Nephron (organoid): ENCODE measurements at regions not wholly inside any gene's neighbourhood (a gene's known extent, or its start where the extent isn't known, plus 50 kb on each side); places are given as distances from the start of the nearest gene placed in this dataset.

Source experiments
- H3K27ac Mint-ChIP-seq, 3 experiments: 2 replicates each; pipeline ENCODE4 v1.8.0; 2020; ENCODE audit warnings: mixed read lengths in 3 of 3, mild to moderate bottlenecking in 2 of 3, moderate library complexity in 1 of 3
- H3K27me3 Mint-ChIP-seq: 2 replicates; pipeline ENCODE4 v1.8.0; 2021; ENCODE audit warnings: low read depth, mild to moderate bottlenecking, moderate library complexity, mixed read lengths
- H3K36me3 Mint-ChIP-seq: 2 replicates; pipeline ENCODE4 v1.8.0; 2020; ENCODE audit warnings: low read depth, mixed read lengths
- H3K4me1 Mint-ChIP-seq: 2 replicates; pipeline ENCODE4 v1.8.0; 2020; ENCODE audit warnings: mixed read lengths
- H3K4me3 Mint-ChIP-seq, 3 experiments: 2 replicates each; pipeline ENCODE4 v1.8.0; 2020; ENCODE audit warnings: mild to moderate bottlenecking in 3 of 3, mixed read lengths in 3 of 3, moderate library complexity in 2 of 3
- H3K9me3 Mint-ChIP-seq: 2 replicates; pipeline ENCODE4 v1.8.0; 2020; ENCODE audit warnings: mixed read lengths
- TF ChIP-seq, protein P1 (sequence below), 3 experiments: fragments of 200-600 bp; sonication (generic); IDR thresholded peaks; one replicate each; pipeline ENCODE4 v1.5.0; 2021; ENCODE audit warnings: antibody characterized with exemption in 3 of 3; ENCODE audit not compliant: unreplicated experiment in 3 of 3

DNA sequence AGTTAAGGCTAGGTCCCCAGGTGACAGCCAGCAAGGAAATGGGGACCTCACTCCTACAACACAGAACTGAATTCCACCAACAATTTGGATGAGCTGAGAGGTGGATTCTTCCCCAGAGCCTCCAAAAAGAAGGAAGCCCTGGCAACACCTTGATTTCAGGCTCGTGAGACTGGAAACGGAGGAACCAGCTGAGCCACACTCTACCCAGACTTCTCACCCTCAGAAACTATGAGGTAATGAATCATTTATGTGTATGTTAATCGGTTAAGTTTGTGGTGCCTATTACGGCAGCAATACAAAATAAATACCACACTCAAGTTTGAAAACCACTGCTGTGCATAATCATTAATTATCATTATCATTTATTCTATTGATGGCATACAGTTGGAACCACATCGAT is 532.4 kb upstream of the ANKRD30A start:
- Mint-ChIP-seq H3K4me3 (no peak overlapping the region), H3K9me3 (peaks cover 6% of the 10 kb centered on the region), H3K36me3 (no peaks in the 10 kb centered on the region), H3K27ac (no peak overlapping the region), H3K27me3 (no peaks in the 10 kb centered on the region), H3K4me1 (no peaks in the 10 kb centered on the region)
- TF ChIP-seq, protein P1, sequence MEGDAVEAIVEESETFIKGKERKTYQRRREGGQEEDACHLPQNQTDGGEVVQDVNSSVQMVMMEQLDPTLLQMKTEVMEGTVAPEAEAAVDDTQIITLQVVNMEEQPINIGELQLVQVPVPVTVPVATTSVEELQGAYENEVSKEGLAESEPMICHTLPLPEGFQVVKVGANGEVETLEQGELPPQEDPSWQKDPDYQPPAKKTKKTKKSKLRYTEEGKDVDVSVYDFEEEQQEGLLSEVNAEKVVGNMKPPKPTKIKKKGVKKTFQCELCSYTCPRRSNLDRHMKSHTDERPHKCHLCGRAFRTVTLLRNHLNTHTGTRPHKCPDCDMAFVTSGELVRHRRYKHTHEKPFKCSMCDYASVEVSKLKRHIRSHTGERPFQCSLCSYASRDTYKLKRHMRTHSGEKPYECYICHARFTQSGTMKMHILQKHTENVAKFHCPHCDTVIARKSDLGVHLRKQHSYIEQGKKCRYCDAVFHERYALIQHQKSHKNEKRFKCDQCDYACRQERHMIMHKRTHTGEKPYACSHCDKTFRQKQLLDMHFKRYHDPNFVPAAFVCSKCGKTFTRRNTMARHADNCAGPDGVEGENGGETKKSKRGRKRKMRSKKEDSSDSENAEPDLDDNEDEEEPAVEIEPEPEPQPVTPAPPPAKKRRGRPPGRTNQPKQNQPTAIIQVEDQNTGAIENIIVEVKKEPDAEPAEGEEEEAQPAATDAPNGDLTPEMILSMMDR (IDR thresholded peaks at IDR 0.05; ENCODE audit: unreplicated experiment in 3 of 3): no peak

DNA sequence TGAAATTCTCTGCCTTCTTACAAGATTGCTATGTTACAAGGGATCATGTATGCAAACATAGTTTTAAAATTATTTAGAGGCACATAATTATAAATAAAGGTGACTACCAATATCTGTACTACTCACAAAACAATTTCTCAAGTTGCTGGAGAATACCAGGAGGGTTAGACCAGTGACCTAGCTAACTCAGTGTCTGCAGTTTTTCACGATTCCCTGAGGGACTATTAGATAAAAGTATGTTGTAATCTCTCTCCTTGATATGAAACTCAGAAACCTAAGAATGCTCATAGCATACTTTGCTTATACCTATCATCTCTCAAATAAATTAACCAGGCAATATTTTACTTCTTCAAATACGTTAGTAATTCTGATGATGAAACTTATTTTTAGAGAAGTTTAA is 534.0 kb upstream of the ANKRD30A start:
- Mint-ChIP-seq H3K27me3 (no peaks in the 10 kb centered on the region), H3K4me1 (no peaks in the 10 kb centered on the region), H3K36me3 (no peaks in the 10 kb centered on the region), H3K27ac (no peak overlapping the region), H3K4me3 (no peak overlapping the region), H3K9me3 (peaks cover 9% of the 10 kb centered on the region)
- TF ChIP-seq, protein P1 (IDR thresholded peaks at IDR 0.05; ENCODE audit: unreplicated experiment in 3 of 3): no peak

DNA sequence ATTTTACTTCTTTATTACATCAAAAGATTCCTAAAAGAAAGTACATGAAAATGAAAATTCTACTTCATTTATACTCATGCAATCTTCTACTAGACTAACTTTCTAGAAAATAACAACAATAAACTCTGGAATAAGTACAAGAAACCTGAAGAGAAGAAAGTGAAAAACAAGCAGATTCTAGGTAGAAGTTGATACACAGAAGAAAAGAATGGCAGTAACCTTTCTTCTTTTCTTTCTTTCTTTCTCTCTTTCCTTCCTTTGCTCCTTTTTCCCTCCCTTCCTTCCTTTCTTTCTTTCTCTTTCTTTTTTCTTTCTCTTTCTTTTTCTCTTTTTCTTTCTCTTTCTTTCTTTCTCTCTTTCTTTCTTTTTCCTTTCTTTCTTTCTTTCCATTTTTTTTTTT is 541.7 kb upstream of the ANKRD30A start:
- TF ChIP-seq, protein P1 (IDR thresholded peaks at IDR 0.05; ENCODE audit: unreplicated experiment in 3 of 3): no peak
- Mint-ChIP-seq H3K4me1 (no peaks in the 10 kb centered on the region), H3K9me3 (peaks cover 10% of the 10 kb centered on the region), H3K36me3 (no peaks in the 10 kb centered on the region), H3K27ac (no peak overlapping the region), H3K4me3 (no peak overlapping the region), H3K27me3 (no peaks in the 10 kb centered on the region)

DNA sequence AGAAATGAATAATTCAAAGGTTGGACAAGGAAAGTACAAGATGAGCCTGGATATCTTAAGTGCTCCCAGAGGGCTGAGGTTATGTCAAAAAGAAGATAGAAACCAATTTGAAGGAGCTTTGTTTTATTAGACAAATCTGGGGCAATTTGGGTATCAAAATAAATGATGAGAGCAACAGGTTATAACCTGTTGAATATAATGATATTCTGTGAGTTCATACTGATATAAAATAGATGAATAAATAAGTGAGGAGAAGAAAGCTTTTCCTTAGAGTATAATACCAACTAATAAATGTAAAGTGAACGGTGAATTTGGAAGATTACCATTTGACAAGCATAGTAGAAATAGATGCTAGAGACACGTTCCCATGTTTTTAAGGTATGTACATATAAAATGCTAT is 544.2 kb upstream of the ANKRD30A start:
- H3K27ac Mint-ChIP-seq: no peak overlapping the region
- TF ChIP-seq, protein P1 (IDR thresholded peaks at IDR 0.05; ENCODE audit: unreplicated experiment in 3 of 3): no peak
- no peaks in the 10 kb centered on the region for H3K36me3 Mint-ChIP-seq
- no peaks in the 10 kb centered on the region for H3K27me3 Mint-ChIP-seq
- peaks cover 6% of the 10 kb centered on the region for H3K4me1 Mint-ChIP-seq
- no peak overlapping the region for H3K4me3 Mint-ChIP-seq
- H3K9me3 Mint-ChIP-seq: peaks cover 3% of the 10 kb centered on the region

DNA sequence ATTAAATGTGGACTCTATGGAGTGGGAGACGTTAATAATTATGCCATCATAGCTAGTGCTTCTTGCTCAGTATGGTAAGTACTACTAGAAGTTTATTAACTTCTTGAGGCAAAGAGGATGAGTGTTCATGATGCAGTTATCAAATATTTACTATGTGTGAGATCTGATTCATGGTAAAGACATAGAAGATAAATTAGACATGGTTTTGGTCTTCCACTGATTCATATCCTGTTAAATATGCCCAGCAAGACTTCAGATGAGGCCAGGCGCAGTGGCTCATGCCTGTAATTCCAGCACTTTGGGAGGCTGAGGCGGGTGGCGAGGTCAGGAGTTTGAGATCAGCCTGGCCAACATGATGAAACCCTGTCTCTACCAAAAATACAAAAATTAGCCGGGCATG is 547.1 kb upstream of the ANKRD30A start:
- Mint-ChIP-seq H3K4me1 (peaks cover 6% of the 10 kb centered on the region), H3K27ac (no peak overlapping the region), H3K4me3 (no peak overlapping the region), H3K36me3 (no peaks in the 10 kb centered on the region), H3K27me3 (no peaks in the 10 kb centered on the region), H3K9me3 (peaks cover 3% of the 10 kb centered on the region)
- TF ChIP-seq, protein P1 (IDR thresholded peaks at IDR 0.05; ENCODE audit: unreplicated experiment in 3 of 3): no peak

DNA sequence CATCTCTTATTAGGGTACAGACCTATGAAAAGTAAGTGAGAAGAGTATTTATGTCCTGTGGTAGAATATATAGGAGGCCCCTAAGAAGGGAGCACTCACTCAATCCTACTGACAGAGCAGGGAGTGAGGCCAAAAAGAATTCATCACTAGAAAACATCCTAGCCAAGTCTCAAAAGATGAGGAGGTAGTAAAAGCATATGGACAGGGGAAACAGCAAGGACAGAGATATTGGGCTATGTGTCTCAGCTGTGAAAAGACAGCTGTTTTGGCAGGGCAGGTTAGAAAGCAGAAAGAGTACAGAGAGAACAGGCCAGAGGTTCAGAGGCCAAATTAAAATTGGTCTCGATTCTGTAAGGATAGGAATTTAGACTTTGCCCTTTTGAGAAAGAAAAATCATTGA is 548.3 kb upstream of the ANKRD30A start:
- Mint-ChIP-seq H3K27me3 (no peaks in the 10 kb centered on the region), H3K36me3 (no peaks in the 10 kb centered on the region), H3K27ac (peak overlapping the region in 1 of 3 experiments; percentile 22), H3K9me3 (peaks cover 3% of the 10 kb centered on the region), H3K4me3 (no peak overlapping the region), H3K4me1 (peaks cover 6% of the 10 kb centered on the region)
- TF ChIP-seq, protein P1 (IDR thresholded peaks at IDR 0.05; ENCODE audit: unreplicated experiment in 3 of 3): no peak
